ENCODE measurements at regions not wholly inside any gene's neighbourhood (a gene's known extent, or its start where the extent isn't known, plus 50 kb on each side); places are given as distances from the start of the nearest gene placed in this dataset.

DNA sequence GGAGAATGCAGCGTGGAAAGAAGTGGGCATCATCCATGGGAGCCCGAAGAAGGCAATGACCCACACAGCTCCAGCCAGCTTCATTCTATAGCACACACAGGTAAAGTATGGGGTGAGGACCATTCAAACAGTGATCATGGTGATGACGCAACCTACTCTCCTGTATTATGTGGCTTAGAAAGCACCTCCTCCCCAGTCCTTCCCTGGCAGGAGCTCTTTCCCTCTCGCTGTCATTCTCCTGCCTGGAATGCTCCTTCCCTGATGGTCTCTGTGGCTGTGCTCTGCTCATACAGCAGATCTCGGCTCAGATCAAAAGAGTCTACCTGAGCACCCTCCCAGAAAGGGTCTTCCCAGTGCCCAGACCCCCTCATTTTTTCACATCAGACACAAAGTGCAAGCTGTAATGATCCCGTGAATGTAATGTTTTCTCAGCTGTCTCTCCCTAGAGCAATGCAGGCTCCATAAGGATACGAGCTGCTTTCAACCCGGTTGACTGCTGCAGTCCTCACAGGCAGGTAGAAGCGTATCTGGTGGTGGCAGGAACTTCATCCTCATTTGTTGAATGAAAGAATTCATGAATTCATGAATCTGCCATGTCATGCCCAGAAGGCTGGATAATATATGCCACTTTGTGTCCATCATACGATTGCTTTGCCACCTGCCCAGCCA is 248.8 kb downstream of the HS3ST3A1 start:
- no peak overlapping the region for H3K4me3 ChIP-seq (replicated peaks in 1 of 3; ENCODE audit: insufficient read depth in 1 of 3, low read depth in 1 of 3, low read length in 3 of 3)
- H3K36me3 ChIP-seq (ENCODE audit: control insufficient read depth in 2 of 2, extremely low read depth in 1 of 2, insufficient read depth in 2 of 2, low read length in 2 of 2): no peaks in the 10 kb centered on the region
- no peak overlapping the region for H3K4me2 ChIP-seq (ENCODE audit: insufficient read depth, low read length)
- ChIA-PET POLR2A (no interaction called here), CTCF (no interaction called here)
- dilution Hi-C loops (cut with MboI; ENCODE audit: extremely low pct_ligation_motif_present, low sequenced_read_pairs) (no loop called here), intact Hi-C loops (cut with micrococcal nuclease) (no loop called here)
- H3K4me1 ChIP-seq (ENCODE audit: control insufficient read depth, extremely low read depth, insufficient read depth, low read length): no peaks in the 10 kb centered on the region
- peaks cover 2% of the 10 kb centered on the region for H3K9me3 ChIP-seq (replicated peaks; ENCODE audit: control insufficient read depth, insufficient read depth, low read length)
- no peak for TF ChIP-seq POLR2AphosphoS5 (IDR thresholded peaks at IDR 0.05; ENCODE audit: insufficient read depth, low read depth, low read length)
- no peak for TF ChIP-seq GATA2 (IDR thresholded peaks at IDR 0.05; ENCODE audit: insufficient read depth, insufficient read length, low read depth, low read length)
- TF ChIP-seq EZH2 (IDR thresholded peaks at IDR 0.05; ENCODE audit: borderline replicate concordance, low read depth, low read length, severe bottlenecking): no peak
- no peak for TF ChIP-seq JUN (IDR thresholded peaks at IDR 0.05; ENCODE audit: borderline replicate concordance, insufficient read depth, insufficient read length, low read depth)
- TF ChIP-seq, protein P1, sequence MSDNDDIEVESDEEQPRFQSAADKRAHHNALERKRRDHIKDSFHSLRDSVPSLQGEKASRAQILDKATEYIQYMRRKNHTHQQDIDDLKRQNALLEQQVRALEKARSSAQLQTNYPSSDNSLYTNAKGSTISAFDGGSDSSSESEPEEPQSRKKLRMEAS (IDR thresholded peaks at IDR 0.05; ENCODE audit: insufficient read depth, insufficient read length): no peak
- TF ChIP-seq MYC (IDR thresholded peaks at IDR 0.05; ENCODE audit: low read depth, low read length): no peak
- TF ChIP-seq FOS (IDR thresholded peaks at IDR 0.05; ENCODE audit: borderline replicate concordance, insufficient read depth, low read length): no peak
- no peak for TF ChIP-seq CTCF (IDR thresholded peaks at IDR 0.05; ENCODE audit: extremely low read depth in 1 of 2, insufficient read depth in 1 of 2, low read depth in 1 of 2, low read length in 2 of 2)
- TF ChIP-seq POLR2A (IDR thresholded peaks at IDR 0.05; ENCODE audit: low read depth, low read length): no peak
- H3K79me2 ChIP-seq (ENCODE audit: control insufficient read depth, insufficient read depth, low read length): no peaks in the 10 kb centered on the region
- no peak for DNase-seq (ENCODE audit: low read depth, low spot score)
- no TSS peak for BruUV-seq (replicated peaks)
- H4K20me1 ChIP-seq (replicated peaks; ENCODE audit: control insufficient read depth, extremely low read depth, insufficient read depth, low read length): no peaks in the 10 kb centered on the region
- no peak overlapping the region for H2AFZ ChIP-seq (ENCODE audit: low read depth, low read length)
- FAIRE-seq: no peak
- no peaks in the 10 kb centered on the region for H3K27me3 ChIP-seq (ENCODE audit: control insufficient read depth in 2 of 2, insufficient read depth in 2 of 2, low read length in 2 of 2)
- no peak overlapping the region for H3K9ac ChIP-seq (replicated peaks; ENCODE audit: extremely low read depth, insufficient read depth, low read length)
- no peaks in the 10 kb centered on the region for H3K9me1 ChIP-seq (replicated peaks; ENCODE audit: control insufficient read depth, extremely low read depth, insufficient read depth, low read length)
- no peak overlapping the region for H3K27ac ChIP-seq (ENCODE audit: insufficient read depth, low read depth, low read length)

Measured in endothelial cell of umbilical vein (primary cell).